SU-DHL-6 (cell line): ENCODE measurements at regions not wholly inside any gene's neighbourhood (a gene's known extent, or its start where the extent isn't known, plus 50 kb on each side); places are given as distances from the start of the nearest gene placed in this dataset.

ENCODE experiments used
- H2AFZ ChIP-seq: fragments of 200-600 bp; sonication (generic); 2 replicates; pipeline ENCODE4 v1.6.1; 2014; ENCODE audit warnings: low read depth, mild to moderate bottlenecking, moderate library complexity, mixed read lengths, antibody characterized with exemption, low read length; ENCODE audit not compliant: severe bottlenecking
- H3F3A ChIP-seq: fragments of 200-600 bp; shearing (Covaris generic); 2 replicates; pipeline ENCODE4 v1.6.0; 2016; ENCODE audit warnings: antibody characterized with exemption, mild to moderate bottlenecking; ENCODE audit not compliant: insufficient read depth
- H3K27ac ChIP-seq: fragments of 200-600 bp; sonication (generic); 2 replicates; pipeline ENCODE4 v1.5.1; 2016; ENCODE audit warnings: low read depth, mild to moderate bottlenecking, low read length, moderate library complexity, mixed read lengths
- H3K27me3 ChIP-seq: fragments of 200-600 bp; sonication (generic), shearing (Covaris generic); 2 replicates; pipeline ENCODE4 v1.6.0; 2014; ENCODE audit warnings: mild to moderate bottlenecking, low read length
- H3K36me3 ChIP-seq: fragments of 200-600 bp; sonication (generic); 2 replicates; pipeline ENCODE4 v1.6.1; 2014; ENCODE audit warnings: mild to moderate bottlenecking, low read length, mixed read lengths
- H3K4me2 ChIP-seq: fragments of 300-600, 200-600 bp; shearing (Covaris generic), sonication (generic); 2 replicates; pipeline ENCODE4 v1.6.0; 2014; ENCODE audit warnings: low read length, low read depth, mild to moderate bottlenecking; ENCODE audit not compliant: poor library complexity, severe bottlenecking
- H3K4me3 ChIP-seq: fragments of 200-600 bp; sonication (generic); 2 replicates; pipeline ENCODE4 v1.5.1; 2014; ENCODE audit warnings: antibody characterized with exemption, low read length, mild to moderate bottlenecking, mixed read lengths; ENCODE audit not compliant: insufficient read depth, poor library complexity, severe bottlenecking
- H3K79me2 ChIP-seq: fragments of 200-600 bp; sonication (generic); 2 replicates; pipeline ENCODE4 v1.6.1; 2014; ENCODE audit warnings: mild to moderate bottlenecking, low read length, moderate library complexity; ENCODE audit not compliant: insufficient read depth
- H3K9ac ChIP-seq: fragments of 200-600 bp; sonication (generic); 2 replicates; pipeline ENCODE4 v1.7.0; 2014; ENCODE audit warnings: mild to moderate bottlenecking, low read length
- H3K9me2 ChIP-seq: fragments of 200-600 bp; sonication (generic); replicated peaks from 2 replicates; pipeline ENCODE4 v1.6.1; 2014; ENCODE audit warnings: low read length; ENCODE audit not compliant: insufficient read depth
- H3K9me3 ChIP-seq: fragments of 200-600 bp; sonication (generic); 2 replicates; pipeline ENCODE4 v1.6.1; 2014; ENCODE audit warnings: low read length, mixed read lengths; ENCODE audit not compliant: insufficient read depth
- H4K20me1 ChIP-seq: fragments of 200-600 bp; sonication (generic); 2 replicates; pipeline ENCODE4 v1.6.1; 2014; ENCODE audit warnings: low read depth, mild to moderate bottlenecking, antibody characterized with exemption, low read length, moderate library complexity, mixed read lengths
- EZH2phosphoT487 ChIP-seq: fragments of 200-600 bp; sonication (generic), shearing (Covaris generic); conservative IDR thresholded peaks from 2 replicates; pipeline ENCODE4 v1.6.1; 2018; ENCODE audit warnings: mild to moderate bottlenecking, antibody characterized with exemption, low read length, moderate library complexity, mixed read lengths
- TF ChIP-seq, protein P1 (sequence below): fragments of 200-600 bp; sonication (generic); IDR thresholded peaks from one replicate; pipeline ENCODE4 v1.5.1; 2017; ENCODE audit warnings: antibody characterized with exemption, mild to moderate bottlenecking, low read length, moderate library complexity; ENCODE audit not compliant: insufficient read depth, poor library complexity, severe bottlenecking

DNA sequence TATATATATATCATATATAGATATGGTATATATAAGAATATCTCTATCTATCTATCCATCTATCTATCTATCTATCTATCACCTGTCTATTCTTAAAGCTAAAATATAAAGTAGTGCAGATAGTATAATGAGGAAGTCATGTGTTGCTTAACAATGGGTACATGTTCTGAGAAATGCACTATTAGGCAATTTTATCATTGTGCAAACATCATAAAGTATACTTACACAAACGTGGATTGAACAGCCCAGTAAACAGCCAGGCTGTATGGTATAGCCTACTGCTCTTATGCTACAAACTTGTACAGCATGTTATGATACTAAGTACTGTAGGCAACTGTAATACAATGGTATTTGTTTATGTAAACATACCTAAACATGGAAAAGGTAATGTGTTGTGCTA, 621.0 kb upstream of the NCAM2 start:
- H3K9ac ChIP-seq, result no peak overlapping the region
- no peak overlapping the region for H3K4me2 ChIP-seq
- no peak overlapping the region for H3K4me3 ChIP-seq
- no peaks in the 10 kb centered on the region for H3K79me2 ChIP-seq
- no peaks in the 10 kb centered on the region for H3F3A ChIP-seq
- H4K20me1 ChIP-seq, result no peaks in the 10 kb centered on the region
- no peaks in the 10 kb centered on the region; the same call in 1 of the 2 replicates for H3K36me3 ChIP-seq
- peak overlapping the region; percentile 0 for H2AFZ ChIP-seq
- H3K27me3 ChIP-seq, result no peaks in the 10 kb centered on the region
- H3K9me3 ChIP-seq, result no peaks in the 10 kb centered on the region
- H3K27ac ChIP-seq, result no peak overlapping the region
- TF ChIP-seq, protein P1, sequence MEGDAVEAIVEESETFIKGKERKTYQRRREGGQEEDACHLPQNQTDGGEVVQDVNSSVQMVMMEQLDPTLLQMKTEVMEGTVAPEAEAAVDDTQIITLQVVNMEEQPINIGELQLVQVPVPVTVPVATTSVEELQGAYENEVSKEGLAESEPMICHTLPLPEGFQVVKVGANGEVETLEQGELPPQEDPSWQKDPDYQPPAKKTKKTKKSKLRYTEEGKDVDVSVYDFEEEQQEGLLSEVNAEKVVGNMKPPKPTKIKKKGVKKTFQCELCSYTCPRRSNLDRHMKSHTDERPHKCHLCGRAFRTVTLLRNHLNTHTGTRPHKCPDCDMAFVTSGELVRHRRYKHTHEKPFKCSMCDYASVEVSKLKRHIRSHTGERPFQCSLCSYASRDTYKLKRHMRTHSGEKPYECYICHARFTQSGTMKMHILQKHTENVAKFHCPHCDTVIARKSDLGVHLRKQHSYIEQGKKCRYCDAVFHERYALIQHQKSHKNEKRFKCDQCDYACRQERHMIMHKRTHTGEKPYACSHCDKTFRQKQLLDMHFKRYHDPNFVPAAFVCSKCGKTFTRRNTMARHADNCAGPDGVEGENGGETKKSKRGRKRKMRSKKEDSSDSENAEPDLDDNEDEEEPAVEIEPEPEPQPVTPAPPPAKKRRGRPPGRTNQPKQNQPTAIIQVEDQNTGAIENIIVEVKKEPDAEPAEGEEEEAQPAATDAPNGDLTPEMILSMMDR, result no peak
- TF ChIP-seq EZH2phosphoT487, result no peak
- H3K9me2 ChIP-seq, result no peaks in the 10 kb centered on the region

DNA sequence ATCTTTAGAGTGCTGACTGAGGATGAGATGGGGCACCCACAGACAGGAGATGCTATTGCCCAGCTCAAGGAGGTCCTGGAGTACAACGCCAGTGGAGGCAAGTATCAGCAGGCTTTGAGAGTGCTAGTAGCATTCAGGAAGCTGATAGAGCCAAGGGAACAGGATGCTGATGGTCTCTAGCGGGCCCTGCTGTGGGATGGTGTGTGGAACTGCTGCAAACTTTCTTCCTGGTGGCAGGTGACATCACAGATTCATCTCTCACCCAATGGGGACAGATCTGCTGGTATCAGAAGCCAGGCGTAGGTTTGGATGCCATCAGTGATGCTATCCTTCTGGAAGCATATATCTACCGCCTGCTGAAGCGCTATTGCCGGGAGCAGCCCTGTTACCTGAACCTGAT, 609.8 kb upstream of the NCAM2 start:
- no peaks in the 10 kb centered on the region for H3K36me3 ChIP-seq
- H3K4me3 ChIP-seq, result no peak overlapping the region
- H3K79me2 ChIP-seq, result no peaks in the 10 kb centered on the region
- no peak overlapping the region for H3K27ac ChIP-seq
- no peak overlapping the region for H3K4me2 ChIP-seq
- TF ChIP-seq, protein P1, result no peak
- TF ChIP-seq EZH2phosphoT487, result no peak
- no peaks in the 10 kb centered on the region for H3K9me2 ChIP-seq
- no peaks in the 10 kb centered on the region for H3K27me3 ChIP-seq
- no peaks in the 10 kb centered on the region for H3F3A ChIP-seq
- H3K9ac ChIP-seq, result no peak overlapping the region
- H3K9me3 ChIP-seq, result peaks cover 20% of the 10 kb centered on the region; the same call in 1 of the 2 replicates
- peak overlapping the region; percentile 71 for H2AFZ ChIP-seq
- H4K20me1 ChIP-seq, result no peaks in the 10 kb centered on the region

DNA sequence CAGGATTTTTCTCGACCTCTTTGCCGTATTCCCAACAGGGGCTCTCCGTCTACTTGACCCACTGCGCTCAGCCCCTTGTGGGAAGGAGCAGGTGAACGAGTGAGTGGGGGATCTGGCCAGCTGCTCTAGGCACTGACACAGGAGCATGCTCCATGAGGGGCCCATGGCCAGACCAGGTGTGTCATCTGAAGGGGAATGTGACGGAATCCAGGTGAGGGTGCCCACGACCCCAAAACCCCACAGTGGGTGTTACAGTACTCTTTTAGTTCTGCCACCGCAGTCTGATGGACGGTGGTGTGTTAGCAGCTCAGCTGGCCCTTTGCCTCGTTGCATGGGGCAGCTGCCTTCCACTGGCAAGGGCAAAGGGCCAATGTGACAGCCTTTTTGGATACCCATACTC, 601.4 kb upstream of the NCAM2 start:
- Histone ChIP-seq H4K20me1 (no peaks in the 10 kb centered on the region), H3F3A (no peaks in the 10 kb centered on the region), H3K4me3 (no peak overlapping the region), H3K9me3 (peaks cover 9% of the 10 kb centered on the region; the same call in 1 of the 2 replicates), H3K27me3 (no peaks in the 10 kb centered on the region), H3K9me2 (no peaks in the 10 kb centered on the region), H3K27ac (no peak overlapping the region), H3K79me2 (no peaks in the 10 kb centered on the region), H2AFZ (no peak overlapping the region), H3K36me3 (no peaks in the 10 kb centered on the region), H3K4me2 (no peak overlapping the region), H3K9ac (no peak overlapping the region)
- TF ChIP-seq EZH2phosphoT487, result no peak
- TF ChIP-seq, protein P1, result no peak
